ENCODE measurements at regions not wholly inside any gene's neighbourhood (a gene's known extent, or its start where the extent isn't known, plus 50 kb on each side); places are given as distances from the start of the nearest gene placed in this dataset.

- Histone ChIP-seq H3K4me1 (replicated peaks in 1 of 2) (no peaks in the 10 kb centered on the region), H3K27ac (no peak overlapping the region), H3K4me3 (no peak overlapping the region)
- in situ Hi-C loops (cut with MboI; ENCODE audit: low pct_unique_long_range_greater_than_20kb in 2 of 9, low sequenced_read_pairs in 9 of 9, unreplicated experiment in 9 of 9) = no loop called here
- ATAC-seq (replicated peaks in 6 of 8) = no peak
- 20 to 100% (median 50%) methylated on average over 1 to 4 of the region's 4 CpGs; no CpG with 5 or more reads in 5 of the 10 experiments for WGBS, 10 experiments
Measured at GRCh38 chrX:122850326-122850725, 333.8 kb upstream of the GRIA3 start.

DNA sequence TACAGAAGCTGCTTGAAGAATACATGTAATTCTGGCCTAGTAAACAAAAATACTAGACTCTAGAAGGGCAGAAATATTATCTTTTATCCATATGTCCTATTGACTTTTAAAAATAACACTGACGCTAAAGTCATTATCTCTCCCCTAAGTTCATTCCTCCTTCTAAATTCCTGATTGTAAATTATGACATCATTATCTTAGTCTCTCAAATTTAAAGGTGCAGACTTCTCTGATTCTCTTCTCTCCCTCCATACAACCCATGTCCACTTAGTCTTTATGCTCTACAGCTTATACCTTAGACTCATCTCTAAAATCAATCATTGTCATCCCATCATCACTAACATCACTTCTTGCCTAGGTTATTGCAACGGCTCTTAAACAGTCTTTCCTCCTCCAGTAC is 327.9 kb upstream of the GRIA3 start:
- in situ Hi-C loops (cut with MboI; ENCODE audit: low pct_unique_long_range_greater_than_20kb in 2 of 9, low sequenced_read_pairs in 9 of 9, unreplicated experiment in 9 of 9) = no loop called here
- Histone ChIP-seq H3K4me1 (replicated peaks in 1 of 2) (no peaks in the 10 kb centered on the region), H3K27ac (no peak overlapping the region), H3K4me3 (no peak overlapping the region)
- 0 to 100% (median 50%) methylated on average over 1 to 2 of the region's 2 CpGs; no CpG with 5 or more reads in 3 of the 10 experiments for WGBS, 10 experiments
- no peak for ATAC-seq (replicated peaks in 6 of 8)

DNA sequence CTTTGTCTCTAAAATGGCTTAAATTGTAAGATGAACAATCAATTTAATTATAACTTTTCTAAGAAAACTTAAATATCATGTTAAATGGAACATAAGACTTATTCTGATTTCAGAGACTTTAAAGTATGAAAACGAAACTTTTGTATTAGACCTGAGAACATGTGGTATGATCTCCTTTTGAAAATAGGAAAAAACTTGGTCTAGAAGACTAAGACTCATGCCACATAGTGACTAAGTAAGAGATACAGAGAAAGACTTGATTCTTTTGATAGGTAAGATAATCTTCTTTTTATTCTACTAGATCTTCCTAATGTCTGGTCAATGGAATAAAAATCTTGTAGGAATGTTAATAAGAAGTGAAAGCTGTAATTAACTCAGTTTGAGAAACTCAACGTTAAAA is 326.3 kb upstream of the GRIA3 start:
- in situ Hi-C loops (cut with MboI; ENCODE audit: low pct_unique_long_range_greater_than_20kb in 2 of 9, low sequenced_read_pairs in 9 of 9, unreplicated experiment in 9 of 9) = no loop called here
- no peak for ATAC-seq (replicated peaks in 6 of 8)
- H3K27ac ChIP-seq = no peak overlapping the region

GRCh38 chrX:122863067-122863466 is 321.0 kb upstream of the GRIA3 start:
- no peak overlapping the region for H3K4me3 ChIP-seq
- peak in 1 of 8 experiments; percentile 55 for ATAC-seq (replicated peaks in 6 of 8)
- 0 to 54% (median 30%) methylated on average over 2 to 3 of the region's 3 CpGs; no CpG with 5 or more reads in 5 of the 10 experiments for WGBS, 10 experiments

More for the DNA sequence above, 326.3 kb upstream of the GRIA3 start:
- Histone ChIP-seq H3K4me3 (no peak overlapping the region), H3K4me1 (replicated peaks in 1 of 2) (no peaks in the 10 kb centered on the region)
- 8 to 83% (median 33%) methylated on average over 1 to 2 of the region's 2 CpGs; no CpG with 5 or more reads in 5 of the 10 experiments for WGBS, 10 experiments

GRCh38 chrX:122866532-122866931 is 317.5 kb upstream of the GRIA3 start:
- H3K4me1 ChIP-seq (replicated peaks in 1 of 2) = no peaks in the 10 kb centered on the region
- H3K27ac ChIP-seq = no peak overlapping the region
- 0 to 80% (median 45%) methylated on average over 1 to 2 of the region's 2 CpGs; no CpG with 5 or more reads in 4 of the 10 experiments for WGBS, 10 experiments
- ATAC-seq (replicated peaks in 6 of 8) = peak in 3 of 8 experiments; percentile 22 to 29 (median 23)
- H3K4me3 ChIP-seq = no peak overlapping the region
- in situ Hi-C loops (cut with MboI; ENCODE audit: low pct_unique_long_range_greater_than_20kb in 2 of 9, low sequenced_read_pairs in 9 of 9, unreplicated experiment in 9 of 9) = no loop called here

More at GRCh38 chrX:122863067-122863466, 321.0 kb upstream of the GRIA3 start:
- in situ Hi-C loops (cut with MboI; ENCODE audit: low pct_unique_long_range_greater_than_20kb in 2 of 9, low sequenced_read_pairs in 9 of 9, unreplicated experiment in 9 of 9) = no loop called here
- H3K27ac ChIP-seq = no peak overlapping the region
- H3K4me1 ChIP-seq (replicated peaks in 1 of 2) = no peaks in the 10 kb centered on the region

DNA sequence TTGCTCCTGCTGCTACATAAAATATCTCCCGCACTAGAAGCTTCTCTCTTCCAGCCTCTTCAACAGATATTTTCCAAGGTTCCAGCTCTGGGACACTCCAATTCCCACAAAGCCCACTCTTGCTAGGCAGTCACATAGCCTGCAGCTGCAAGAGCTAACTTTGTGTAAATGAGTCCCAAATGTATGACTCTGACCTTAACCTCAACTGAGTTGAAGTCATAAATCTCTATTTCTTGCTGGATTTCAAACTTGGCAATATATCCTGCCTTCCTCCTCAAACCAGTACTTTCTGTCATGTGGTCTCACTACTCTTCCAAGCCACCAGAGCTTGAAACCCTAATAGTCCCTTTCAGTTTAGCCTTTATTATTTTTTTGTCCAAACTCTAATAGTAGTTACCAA is 315.4 kb upstream of the GRIA3 start:
- Histone ChIP-seq H3K27ac (no peak overlapping the region), H3K4me1 (replicated peaks in 1 of 2) (no peaks in the 10 kb centered on the region), H3K4me3 (no peak overlapping the region)
- in situ Hi-C loops (cut with MboI; ENCODE audit: low pct_unique_long_range_greater_than_20kb in 2 of 9, low sequenced_read_pairs in 9 of 9, unreplicated experiment in 9 of 9) = no loop called here
- WGBS, 10 experiments = 0 to 80% (median 50%) methylated on average over 1 of the region's 1 CpG; no CpG with 5 or more reads in 7 of the 10 experiments
- ATAC-seq (replicated peaks in 6 of 8) = no peak

DNA sequence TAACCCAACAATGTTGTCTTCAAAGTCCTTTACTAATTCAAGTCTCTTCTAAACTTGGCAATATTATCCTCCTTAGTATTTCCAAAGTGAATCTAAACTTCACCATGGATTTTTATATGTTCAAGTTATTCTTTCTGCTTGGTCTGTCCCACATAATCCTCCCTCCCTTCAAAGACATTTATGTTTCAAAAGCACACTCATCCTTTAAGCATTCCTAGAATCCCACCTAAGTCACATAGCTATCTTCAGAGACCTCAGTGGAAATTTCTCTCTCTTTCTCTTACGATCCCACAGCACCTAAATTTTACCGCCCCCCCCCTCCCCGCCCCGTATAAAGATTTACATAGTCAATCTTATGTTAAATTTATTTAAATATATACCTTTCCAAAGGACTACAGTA is 314.9 kb upstream of the GRIA3 start:
- H3K27ac ChIP-seq = no peak overlapping the region
- no peak overlapping the region for H3K4me3 ChIP-seq
- no peaks in the 10 kb centered on the region for H3K4me1 ChIP-seq (replicated peaks in 1 of 2)
- no CpG with 5 or more reads among the region's 4 CpGs for WGBS, 10 experiments
- in situ Hi-C loops (cut with MboI; ENCODE audit: low pct_unique_long_range_greater_than_20kb in 2 of 9, low sequenced_read_pairs in 9 of 9, unreplicated experiment in 9 of 9) = no loop called here
- no peak for ATAC-seq (replicated peaks in 6 of 8)

- no peak for ATAC-seq (replicated peaks in 6 of 8)
- in situ Hi-C loops (cut with MboI; ENCODE audit: low pct_unique_long_range_greater_than_20kb in 2 of 9, low sequenced_read_pairs in 9 of 9, unreplicated experiment in 9 of 9) = no loop called here
- no peaks in the 10 kb centered on the region for H3K4me1 ChIP-seq (replicated peaks in 1 of 2)
- 0 to 100% (median 71%) methylated on average over 1 to 2 of the region's 2 CpGs; no CpG with 5 or more reads in 3 of the 10 experiments for WGBS, 10 experiments
- H3K4me3 ChIP-seq = no peak overlapping the region
- H3K27ac ChIP-seq = no peak overlapping the region
Measured at GRCh38 chrX:122878269-122878668, 305.8 kb upstream of the GRIA3 start.

GRCh38 chrX:122880952-122881351 is 303.1 kb upstream of the GRIA3 start:
- ATAC-seq (replicated peaks in 6 of 8) = no peak
- no peak overlapping the region for H3K27ac ChIP-seq
- 0 to 83% methylated on average over 1 to 2 of the region's 3 CpGs; no CpG with 5 or more reads in 8 of the 10 experiments for WGBS, 10 experiments
- no peak overlapping the region for H3K4me3 ChIP-seq
- no peaks in the 10 kb centered on the region for H3K4me1 ChIP-seq (replicated peaks in 1 of 2)
- in situ Hi-C loops (cut with MboI; ENCODE audit: low pct_unique_long_range_greater_than_20kb in 2 of 9, low sequenced_read_pairs in 9 of 9, unreplicated experiment in 9 of 9) = no loop called here

DNA sequence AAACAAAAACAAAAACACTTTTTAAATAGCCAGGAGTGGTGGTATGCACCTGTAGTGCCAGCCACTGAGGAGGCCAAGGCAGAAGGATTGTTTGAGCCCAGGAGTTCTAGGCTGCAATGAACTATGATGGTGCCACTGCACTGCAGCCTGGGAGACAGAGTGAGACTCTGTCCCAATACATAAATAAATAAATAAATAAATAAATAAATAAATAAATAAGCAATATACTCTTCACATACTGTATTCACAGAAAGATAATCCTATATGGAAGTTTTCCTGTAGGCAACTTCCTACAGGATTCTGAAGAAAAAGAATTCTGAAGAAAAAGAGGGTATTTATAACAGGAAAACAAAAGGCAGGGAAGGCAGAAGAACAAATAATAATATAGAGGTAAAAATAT is 293.3 kb upstream of the GRIA3 start:
- Histone ChIP-seq H3K4me1 (replicated peaks in 1 of 2) (no peaks in the 10 kb centered on the region), H3K4me3 (no peak overlapping the region), H3K27ac (no peak overlapping the region)
- in situ Hi-C loops (cut with MboI; ENCODE audit: low pct_unique_long_range_greater_than_20kb in 2 of 9, low sequenced_read_pairs in 9 of 9, unreplicated experiment in 9 of 9) = no loop called here
- ATAC-seq (replicated peaks in 6 of 8) = no peak

DNA sequence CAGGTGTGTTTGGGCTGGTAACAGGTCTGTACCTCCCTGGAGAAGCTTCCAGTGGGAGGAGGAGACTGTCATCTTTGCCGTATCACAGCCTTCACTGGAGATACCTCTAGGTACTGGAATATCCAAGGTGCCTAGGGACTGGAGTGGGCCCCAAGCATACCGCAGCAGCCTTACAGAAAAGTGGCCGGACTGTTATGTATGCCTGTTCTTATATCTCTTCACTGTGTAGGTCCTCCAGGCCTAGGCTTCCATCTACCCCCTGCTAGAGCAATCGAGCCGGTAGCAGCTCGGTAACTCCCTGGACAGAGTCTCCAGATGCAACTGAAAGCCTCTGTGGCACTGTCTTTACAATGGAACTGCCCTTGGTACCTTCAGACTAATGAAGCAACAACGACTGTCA is 277.4 kb upstream of the GRIA3 start:
- H3K27ac ChIP-seq = no peak overlapping the region
- H3K4me1 ChIP-seq (replicated peaks in 1 of 2) = no peaks in the 10 kb centered on the region
- ATAC-seq (replicated peaks in 6 of 8) = no peak
- in situ Hi-C loops (cut with MboI; ENCODE audit: low pct_unique_long_range_greater_than_20kb in 2 of 9, low sequenced_read_pairs in 9 of 9, unreplicated experiment in 9 of 9) = no loop called here
- H3K4me3 ChIP-seq = no peak overlapping the region
- WGBS, 10 experiments = 49 to 80% methylated on average over 1 to 4 of the region's 7 CpGs; no CpG with 5 or more reads in 8 of the 10 experiments

- no peak overlapping the region for H3K27ac ChIP-seq
- in situ Hi-C loops (cut with MboI; ENCODE audit: low pct_unique_long_range_greater_than_20kb in 2 of 9, low sequenced_read_pairs in 9 of 9, unreplicated experiment in 9 of 9) = no loop called here
- WGBS, 10 experiments = 60% methylated on average over 1 of the region's 1 CpG; no CpG with 5 or more reads in 9 of the 10 experiments
- H3K4me1 ChIP-seq (replicated peaks in 1 of 2) = no peaks in the 10 kb centered on the region
- no peak for ATAC-seq (replicated peaks in 6 of 8)
- no peak overlapping the region for H3K4me3 ChIP-seq
Measured at GRCh38 chrX:122907375-122907774, 276.7 kb upstream of the GRIA3 start.

GRCh38 chrX:122910697-122911096 is 273.4 kb upstream of the GRIA3 start:
- 23 to 100% (median 82%) methylated on average over 2 of the region's 2 CpGs; no CpG with 5 or more reads in 7 of the 10 experiments for WGBS, 10 experiments
- Histone ChIP-seq H3K4me3 (no peak overlapping the region), H3K4me1 (replicated peaks in 1 of 2) (no peaks in the 10 kb centered on the region), H3K27ac (no peak overlapping the region)
- in situ Hi-C loops (cut with MboI; ENCODE audit: low pct_unique_long_range_greater_than_20kb in 2 of 9, low sequenced_read_pairs in 9 of 9, unreplicated experiment in 9 of 9) = no loop called here
- ATAC-seq (replicated peaks in 6 of 8) = no peak

- Histone ChIP-seq H3K27ac (no peak overlapping the region), H3K4me3 (no peak overlapping the region), H3K4me1 (replicated peaks in 1 of 2) (no peaks in the 10 kb centered on the region)
- 0 to 100% (median 83%) methylated on average over 1 of the region's 1 CpG; no CpG with 5 or more reads in 7 of the 10 experiments for WGBS, 10 experiments
- in situ Hi-C loops (cut with MboI; ENCODE audit: low pct_unique_long_range_greater_than_20kb in 2 of 9, low sequenced_read_pairs in 9 of 9, unreplicated experiment in 9 of 9) = no loop called here
- no peak for ATAC-seq (replicated peaks in 6 of 8)
Measured at GRCh38 chrX:122913134-122913533, 270.9 kb upstream of the GRIA3 start.
